ENCODE measurements at regions not wholly inside any gene's neighbourhood (a gene's known extent, or its start where the extent isn't known, plus 50 kb on each side); places are given as distances from the start of the nearest gene placed in this dataset.

GRCh38 chr2:221063568-221063967, 508.5 kb downstream of the EPHA4 start:
- H3K4me2 ChIP-seq, result no peak overlapping the region

GRCh38 chr2:221064058-221064854, 507.8 kb downstream of the EPHA4 start:
- DNase-seq (ENCODE audit: low spot score), result no peak
- no peaks in the 10 kb centered on the region for H4K20me1 ChIP-seq (ENCODE audit: insufficient read depth, poor library complexity, severe bottlenecking)
- TF ChIP-seq EZH2 (IDR thresholded peaks at IDR 0.05; ENCODE audit: borderline replicate concordance) (no peak), CTCF (IDR thresholded peaks at IDR 0.05; ENCODE audit: poor library complexity) (no peak), EZH2phosphoT487 (IDR thresholded peaks at IDR 0.05; ENCODE audit: low read depth, severe bottlenecking, unreplicated experiment) (no peak)
- no peaks in the 10 kb centered on the region for H3K36me3 ChIP-seq (replicated peaks; ENCODE audit: insufficient read depth, low read depth)
- no peaks in the 10 kb centered on the region for H3K9me2 ChIP-seq (replicated peaks; ENCODE audit: insufficient read depth)
- no peak overlapping the region for H3K27ac ChIP-seq
- 82% methylated on average over 2 of the region's 2 CpGs for WGBS (ENCODE audit: low lambda C conversion rate, missing lambda C conversion rate)
- no peaks in the 10 kb centered on the region for H3K9me3 ChIP-seq (ENCODE audit: low read depth)
- no peaks in the 10 kb centered on the region for H3K4me1 ChIP-seq (ENCODE audit: insufficient read depth)
- H3K4me3 ChIP-seq, result no peak overlapping the region
- H3K79me2 ChIP-seq, result no peaks in the 10 kb centered on the region
- H3K4me2 ChIP-seq, result no peak overlapping the region
- H2AFZ ChIP-seq, result no peak overlapping the region
- no peaks in the 10 kb centered on the region for H3K27me3 ChIP-seq

More at GRCh38 chr2:221063568-221063967, 508.5 kb downstream of the EPHA4 start:
- Histone ChIP-seq H3K36me3 (replicated peaks; ENCODE audit: insufficient read depth, low read depth) (no peaks in the 10 kb centered on the region), H3K4me1 (ENCODE audit: insufficient read depth) (no peaks in the 10 kb centered on the region), H3K27ac (no peak overlapping the region), H3K9me2 (replicated peaks; ENCODE audit: insufficient read depth) (no peaks in the 10 kb centered on the region), H3K27me3 (no peaks in the 10 kb centered on the region), H3K79me2 (no peaks in the 10 kb centered on the region), H4K20me1 (ENCODE audit: insufficient read depth, poor library complexity, severe bottlenecking) (no peaks in the 10 kb centered on the region), H3K4me3 (no peak overlapping the region), H3K9me3 (ENCODE audit: low read depth) (no peaks in the 10 kb centered on the region), H2AFZ (no peak overlapping the region)
- TF ChIP-seq EZH2 (IDR thresholded peaks at IDR 0.05; ENCODE audit: borderline replicate concordance), result no peak
- no peak for TF ChIP-seq EZH2phosphoT487 (IDR thresholded peaks at IDR 0.05; ENCODE audit: low read depth, severe bottlenecking, unreplicated experiment)
- TF ChIP-seq CTCF (IDR thresholded peaks at IDR 0.05; ENCODE audit: poor library complexity), result no peak
- 93% methylated on average over 3 of the region's 3 CpGs for WGBS (ENCODE audit: low lambda C conversion rate, missing lambda C conversion rate)
- DNase-seq (ENCODE audit: low spot score), result no peak

GRCh38 chr2:221064880-221065279, 507.2 kb downstream of the EPHA4 start:
- no peaks in the 10 kb centered on the region for H3K36me3 ChIP-seq (replicated peaks; ENCODE audit: insufficient read depth, low read depth)
- H3K79me2 ChIP-seq, result no peaks in the 10 kb centered on the region
- TF ChIP-seq EZH2 (IDR thresholded peaks at IDR 0.05; ENCODE audit: borderline replicate concordance), result no peak
- TF ChIP-seq CTCF (IDR thresholded peaks at IDR 0.05; ENCODE audit: poor library complexity), result no peak
- TF ChIP-seq EZH2phosphoT487 (IDR thresholded peaks at IDR 0.05; ENCODE audit: low read depth, severe bottlenecking, unreplicated experiment), result no peak
- no peaks in the 10 kb centered on the region for H4K20me1 ChIP-seq (ENCODE audit: insufficient read depth, poor library complexity, severe bottlenecking)
- no peak overlapping the region for H2AFZ ChIP-seq
- no peak overlapping the region for H3K4me3 ChIP-seq
- no peaks in the 10 kb centered on the region for H3K9me3 ChIP-seq (ENCODE audit: low read depth)
- no peaks in the 10 kb centered on the region for H3K4me1 ChIP-seq (ENCODE audit: insufficient read depth)
- no peak for DNase-seq (ENCODE audit: low spot score)
- WGBS (ENCODE audit: low lambda C conversion rate, missing lambda C conversion rate), result 49% methylated on average over 3 of the region's 3 CpGs
- H3K27me3 ChIP-seq, result no peaks in the 10 kb centered on the region
- no peak overlapping the region for H3K4me2 ChIP-seq
- H3K27ac ChIP-seq, result no peak overlapping the region
- no peaks in the 10 kb centered on the region for H3K9me2 ChIP-seq (replicated peaks; ENCODE audit: insufficient read depth)

Measured in hepatocyte (in vitro differentiated cells).